HG02759 (cell line): ENCODE measurements at regions not wholly inside any gene's neighbourhood (a gene's known extent, or its start where the extent isn't known, plus 50 kb on each side); places are given as distances from the start of the nearest gene placed in this dataset.
"Not testable (repeated sequence)": the region's sequence is repeated elsewhere in the genome, so short reads cannot be mapped to it uniquely, and the experiment has no call there.

Source experiments
- ATAC-seq: cut with Tn5 transposase; IDR thresholded peaks from one replicate; pipeline ENCODE4 v1.9.1; 2021; ENCODE audit warnings: mild to moderate bottlenecking, moderate library complexity; ENCODE audit not compliant: unreplicated experiment

GRCh38 chr13:71218960-71219359, 648.0 kb downstream of the DACH1 start:
- ATAC-seq = no peak

- ATAC-seq = no peak
These were observed 649.2 kb downstream of the DACH1 start for GRCh38 chr13:71217827-71218226.

- no peak for ATAC-seq
These were observed 652.2 kb downstream of the DACH1 start for GRCh38 chr13:71214821-71215220.

GRCh38 chr13:71214357-71214756, 652.6 kb downstream of the DACH1 start:
- ATAC-seq = no peak

- ATAC-seq = peak; percentile 46
These were observed 653.7 kb downstream of the DACH1 start for GRCh38 chr13:71213252-71213821.

- no peak for ATAC-seq
These were observed 656.1 kb downstream of the DACH1 start for GRCh38 chr13:71210861-71211260.

- ATAC-seq = no peak
These were observed 657.8 kb downstream of the DACH1 start for GRCh38 chr13:71209217-71209616.

GRCh38 chr13:71184583-71184982, 682.4 kb downstream of the DACH1 start:
- not testable (repeated sequence) for ATAC-seq

GRCh38 chr13:71183352-71183751, 683.7 kb downstream of the DACH1 start:
- ATAC-seq = not testable (repeated sequence)

GRCh38 chr13:71171740-71172139, 695.3 kb downstream of the DACH1 start:
- ATAC-seq = no peak

GRCh38 chr13:71169180-71169579, 697.8 kb downstream of the DACH1 start:
- no peak for ATAC-seq

GRCh38 chr13:71156550-71156949, 710.5 kb downstream of the DACH1 start:
- ATAC-seq = no peak

GRCh38 chr13:71149498-71150363, 717.3 kb downstream of the DACH1 start:
- no peak for ATAC-seq

GRCh38 chr13:71149046-71149445, 718.0 kb downstream of the DACH1 start:
- ATAC-seq = no peak

GRCh38 chr13:71148396-71148795, 718.6 kb downstream of the DACH1 start:
- no peak for ATAC-seq

- ATAC-seq = no peak
These were observed 722.1 kb downstream of the DACH1 start for GRCh38 chr13:71144883-71145282.

GRCh38 chr13:71137101-71137500, 729.9 kb downstream of the DACH1 start:
- no peak for ATAC-seq

- no peak for ATAC-seq
These were observed 742.8 kb downstream of the DACH1 start for GRCh38 chr13:71124230-71124629.

- ATAC-seq = no peak
These were observed 748.1 kb downstream of the DACH1 start for GRCh38 chr13:71118779-71119364.

GRCh38 chr13:71117920-71118319, 749.1 kb downstream of the DACH1 start:
- no peak for ATAC-seq

- ATAC-seq = no peak
These were observed 751.7 kb downstream of the DACH1 start for GRCh38 chr13:71115301-71115700.

- no peak for ATAC-seq
These were observed 770.6 kb downstream of the DACH1 start for GRCh38 chr13:71096421-71096820.
